Keratinocyte (primary cell): ENCODE measurements at regions not wholly inside any gene's neighbourhood (a gene's known extent, or its start where the extent isn't known, plus 50 kb on each side); places are given as distances from the start of the nearest gene placed in this dataset.
"Not testable (repeated sequence)": the region's sequence is repeated elsewhere in the genome, so short reads cannot be mapped to it uniquely, and the experiment has no call there.

Experiments used
- DNase-seq: peaks from one replicate; pipeline ENCODE4 v3.0.0-alpha.2; 2011; ENCODE audit warnings: low read depth, missing footprints, low spot score
- FAIRE-seq: peaks from 2 replicates; lab custom pipeline; 2011; peaks lifted over from hg19 to GRCh38; lab: Jason Lieb, UNC
- H2AFZ ChIP-seq: 2 replicates; pipeline ENCODE4 v1.6.0; 2012; ENCODE audit warnings: low read length, control low read depth, inconsistent platforms; ENCODE audit not compliant: control insufficient read depth
- H3K27ac ChIP-seq: 2 replicates; pipeline ENCODE4 v1.5.1; 2011; ENCODE audit warnings: low read length; ENCODE audit not compliant: control insufficient read depth, insufficient read depth
- H3K27me3 ChIP-seq: 3 replicates; pipeline ENCODE4 v1.6.0; 2011; ENCODE audit warnings: low read length; ENCODE audit not compliant: control insufficient read depth, insufficient read depth; ENCODE audit errors: extremely low read depth
- H3K36me3 ChIP-seq, 2 experiments: 2 replicates in 1 of 2; 3 replicates in 1 of 2; pipeline ENCODE4 v1.5.1; 2011; ENCODE audit warnings: low read length in 2 of 2, mild to moderate bottlenecking in 1 of 2; ENCODE audit not compliant: control insufficient read depth in 2 of 2, insufficient read depth in 2 of 2; ENCODE audit errors: extremely low read depth in 1 of 2
- H3K4me1 ChIP-seq: 3 replicates; pipeline ENCODE4 v1.5.1; 2011; ENCODE audit warnings: low read length; ENCODE audit not compliant: control insufficient read depth, insufficient read depth; ENCODE audit errors: extremely low read depth
- H3K4me2 ChIP-seq: 3 replicates; pipeline ENCODE4 v1.6.0; 2011; ENCODE audit warnings: low read depth, low read length; ENCODE audit not compliant: control insufficient read depth, insufficient read depth; ENCODE audit errors: extremely low read depth
- H3K4me3 ChIP-seq, 3 experiments: fragments of 200-600 bp in 1 of 3; sonication (generic) in 1 of 3; 2 replicates in 2 of 3; 3 replicates in 1 of 3; pipeline ENCODE4 v1.5.1; 2011 to 2016; ENCODE audit warnings: low read length in 3 of 3, mild to moderate bottlenecking in 3 of 3, control low read depth in 2 of 3, inconsistent platforms in 1 of 3, low read depth in 1 of 3, mixed read lengths in 1 of 3, mixed run types in 1 of 3, moderate library complexity in 1 of 3; ENCODE audit not compliant: control insufficient read depth in 2 of 3, insufficient read depth in 2 of 3; ENCODE audit errors: extremely low read depth in 1 of 3
- H3K79me2 ChIP-seq: 2 replicates; pipeline ENCODE4 v1.6.0; 2012; ENCODE audit warnings: low read length; ENCODE audit not compliant: control insufficient read depth, insufficient read depth
- H3K9ac ChIP-seq: 3 replicates; pipeline ENCODE4 v1.6.0; 2011; ENCODE audit warnings: low read length; ENCODE audit not compliant: control insufficient read depth, insufficient read depth; ENCODE audit errors: extremely low read depth
- H3K9me1 ChIP-seq: 3 replicates; pipeline ENCODE4 v1.6.0; 2011; ENCODE audit warnings: low read length; ENCODE audit not compliant: control insufficient read depth, insufficient read depth; ENCODE audit errors: extremely low read depth
- H3K9me3 ChIP-seq: 2 replicates; pipeline ENCODE4 v1.5.1; 2012; ENCODE audit warnings: low read depth, low read length; ENCODE audit not compliant: control insufficient read depth
- H4K20me1 ChIP-seq: 3 replicates; pipeline ENCODE4 v1.6.0; 2011; ENCODE audit warnings: low read length; ENCODE audit not compliant: control insufficient read depth, insufficient read depth; ENCODE audit errors: extremely low read depth
- EZH2 ChIP-seq: IDR thresholded peaks from one replicate; pipeline ENCODE4 v1.6.1; 2012; ENCODE audit warnings: inconsistent platforms, mild to moderate bottlenecking, low read length, moderate library complexity
- dilution Hi-C: fragments of 300-500 bp; cut with MboI; formaldehyde crosslinking; loops from one replicate; pipeline ENCODE4 v1.7.0; 2020; ENCODE audit warnings: low sequenced_read_pairs; ENCODE audit not compliant: extremely low pct_ligation_motif_present
- TF ChIP-seq, protein P1 (sequence below), 3 experiments: IDR thresholded peaks in 1 of 3; conservative IDR thresholded peaks in 1 of 3; optimal IDR thresholded peaks in 1 of 3; 2 replicates in 2 of 3; 3 replicates in 1 of 3; pipeline versions ENCODE3 to v1.5.1; 2011; ENCODE audit warnings: low read length in 3 of 3, mild to moderate bottlenecking in 3 of 3, moderate library complexity in 2 of 3, control low read depth in 1 of 3, inconsistent platforms in 1 of 3; ENCODE audit not compliant: insufficient read depth in 2 of 3; ENCODE audit errors: extremely low read depth in 1 of 3

GRCh38 chr6:86872810-86873209 is 64.5 kb upstream of the HTR1E start:
- H2AFZ ChIP-seq, FAIRE-seq, H3K27me3 ChIP-seq, H3K9me1 ChIP-seq, H3K9me3 ChIP-seq, H3K9ac ChIP-seq, H3K4me3 ChIP-seq, H3K4me1 ChIP-seq, H3K27ac ChIP-seq, dilution Hi-C loops, H3K79me2 ChIP-seq, H3K36me3 ChIP-seq, H3K4me2 ChIP-seq, H4K20me1 ChIP-seq, DNase-seq: not testable (repeated sequence)

DNA sequence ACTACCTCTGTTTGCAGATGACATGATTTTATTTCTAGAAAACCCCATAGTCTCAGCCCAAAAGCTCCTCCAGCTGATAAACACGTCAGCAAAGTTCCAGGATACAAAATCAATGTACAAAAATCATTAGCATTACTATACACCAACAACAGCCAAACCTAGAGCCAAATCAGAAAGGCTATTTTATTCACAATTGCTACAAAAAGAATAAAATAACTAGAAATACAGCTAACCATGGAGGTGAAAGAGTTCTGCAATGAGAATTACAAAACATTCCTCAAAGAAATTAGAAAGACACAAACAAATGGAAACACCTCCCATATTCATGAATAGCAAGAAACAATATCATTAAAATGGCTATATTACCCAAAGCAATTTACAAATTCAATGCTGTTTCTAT is 65.6 kb upstream of the HTR1E start:
- no peak for FAIRE-seq
- H3K9ac ChIP-seq = no peak overlapping the region

GRCh38 chr6:86869500-86869899 is 67.8 kb upstream of the HTR1E start:
- no peaks in the 10 kb centered on the region for H3K36me3 ChIP-seq
- no peak overlapping the region for H3K4me3 ChIP-seq
- no peaks in the 10 kb centered on the region for H3K9me1 ChIP-seq
- no peaks in the 10 kb centered on the region for H4K20me1 ChIP-seq
- FAIRE-seq = no peak
- H3K79me2 ChIP-seq = no peaks in the 10 kb centered on the region
- no peak overlapping the region for H3K9ac ChIP-seq
- no peak overlapping the region for H2AFZ ChIP-seq
- H3K27me3 ChIP-seq = no peaks in the 10 kb centered on the region
- no peak overlapping the region for H3K27ac ChIP-seq
- DNase-seq = no peak
- no peaks in the 10 kb centered on the region for H3K4me1 ChIP-seq
- H3K4me2 ChIP-seq = no peak overlapping the region
- dilution Hi-C loops = no loop called here
- TF ChIP-seq EZH2 = no peak
- TF ChIP-seq, protein P1, sequence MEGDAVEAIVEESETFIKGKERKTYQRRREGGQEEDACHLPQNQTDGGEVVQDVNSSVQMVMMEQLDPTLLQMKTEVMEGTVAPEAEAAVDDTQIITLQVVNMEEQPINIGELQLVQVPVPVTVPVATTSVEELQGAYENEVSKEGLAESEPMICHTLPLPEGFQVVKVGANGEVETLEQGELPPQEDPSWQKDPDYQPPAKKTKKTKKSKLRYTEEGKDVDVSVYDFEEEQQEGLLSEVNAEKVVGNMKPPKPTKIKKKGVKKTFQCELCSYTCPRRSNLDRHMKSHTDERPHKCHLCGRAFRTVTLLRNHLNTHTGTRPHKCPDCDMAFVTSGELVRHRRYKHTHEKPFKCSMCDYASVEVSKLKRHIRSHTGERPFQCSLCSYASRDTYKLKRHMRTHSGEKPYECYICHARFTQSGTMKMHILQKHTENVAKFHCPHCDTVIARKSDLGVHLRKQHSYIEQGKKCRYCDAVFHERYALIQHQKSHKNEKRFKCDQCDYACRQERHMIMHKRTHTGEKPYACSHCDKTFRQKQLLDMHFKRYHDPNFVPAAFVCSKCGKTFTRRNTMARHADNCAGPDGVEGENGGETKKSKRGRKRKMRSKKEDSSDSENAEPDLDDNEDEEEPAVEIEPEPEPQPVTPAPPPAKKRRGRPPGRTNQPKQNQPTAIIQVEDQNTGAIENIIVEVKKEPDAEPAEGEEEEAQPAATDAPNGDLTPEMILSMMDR (optimal IDR thresholded peaks at IDR 0.05 in 1 of 3, IDR thresholded peaks at IDR 0.05 in 1 of 3, conservative IDR thresholded peaks at IDR 0.05 in 1 of 3; ENCODE audit: extremely low read depth in 1 of 3, insufficient read depth in 2 of 3, low read length in 3 of 3) = no peak
- no peaks in the 10 kb centered on the region for H3K9me3 ChIP-seq

More for the DNA sequence above, 65.6 kb upstream of the HTR1E start:
- no peaks in the 10 kb centered on the region for H3K36me3 ChIP-seq
- no peaks in the 10 kb centered on the region for H3K9me1 ChIP-seq
- H3K79me2 ChIP-seq = no peaks in the 10 kb centered on the region
- DNase-seq = no peak
- H3K27me3 ChIP-seq = no peaks in the 10 kb centered on the region
- no peak overlapping the region for H3K4me3 ChIP-seq
- H3K9me3 ChIP-seq = no peaks in the 10 kb centered on the region
- H3K27ac ChIP-seq = no peak overlapping the region
- dilution Hi-C loops = no loop called here
- H4K20me1 ChIP-seq = no peaks in the 10 kb centered on the region
- TF ChIP-seq, protein P1 (optimal IDR thresholded peaks at IDR 0.05 in 1 of 3, IDR thresholded peaks at IDR 0.05 in 1 of 3, conservative IDR thresholded peaks at IDR 0.05 in 1 of 3; ENCODE audit: extremely low read depth in 1 of 3, insufficient read depth in 2 of 3, low read length in 3 of 3) = no peak
- TF ChIP-seq EZH2 = no peak
- H2AFZ ChIP-seq = no peak overlapping the region
- H3K4me1 ChIP-seq = no peaks in the 10 kb centered on the region
- no peak overlapping the region for H3K4me2 ChIP-seq
